ENCODE measurements at regions not wholly inside any gene's neighbourhood (a gene's known extent, or its start where the extent isn't known, plus 50 kb on each side); places are given as distances from the start of the nearest gene placed in this dataset.

GRCh38 chr2:16314691-16315457, 350.8 kb downstream of the CYRIA start:
- no peak for DNase-seq

- no peak for DNase-seq
These were observed 351.6 kb downstream of the CYRIA start for GRCh38 chr2:16314001-16314400.

GRCh38 chr2:16313235-16313975, 352.2 kb downstream of the CYRIA start:
- no peak for DNase-seq

- no peak for DNase-seq
These were observed 352.9 kb downstream of the CYRIA start for GRCh38 chr2:16312771-16313170.

- DNase-seq = no peak
These were observed 353.9 kb downstream of the CYRIA start for GRCh38 chr2:16311521-16312440.

- no peak for DNase-seq
These were observed 356.8 kb downstream of the CYRIA start for GRCh38 chr2:16308816-16309215.

- DNase-seq = no peak
These were observed 360.6 kb downstream of the CYRIA start for GRCh38 chr2:16304876-16305590.

GRCh38 chr2:16303761-16304160, 361.9 kb downstream of the CYRIA start:
- DNase-seq = no peak

- DNase-seq = no peak
These were observed 362.4 kb downstream of the CYRIA start for GRCh38 chr2:16303273-16303577.

- no peak for DNase-seq
These were observed 362.3 kb downstream of the MYCN start for GRCh38 chr2:16302431-16303272.

GRCh38 chr2:16301961-16302360, 361.6 kb downstream of the MYCN start:
- no peak for DNase-seq

- no peak for DNase-seq
These were observed 358.5 kb downstream of the MYCN start for GRCh38 chr2:16298866-16299265.

GRCh38 chr2:16296331-16297250, 356.2 kb downstream of the MYCN start:
- no peak for DNase-seq

- no peak for DNase-seq
These were observed 355.6 kb downstream of the MYCN start for GRCh38 chr2:16296038-16296290.

GRCh38 chr2:16294791-16295190, 354.4 kb downstream of the MYCN start:
- DNase-seq = no peak

- DNase-seq = no peak
These were observed 353.5 kb downstream of the MYCN start for GRCh38 chr2:16293871-16294270.

GRCh38 chr2:16293398-16293797, 353.0 kb downstream of the MYCN start:
- no peak for DNase-seq

GRCh38 chr2:16291731-16292550, 351.6 kb downstream of the MYCN start:
- no peak for DNase-seq

GRCh38 chr2:16291226-16291625, 350.9 kb downstream of the MYCN start:
- DNase-seq = no peak

Data from midbrain (tissue), 1 donor.